ENCODE measurements at regions not wholly inside any gene's neighbourhood (a gene's known extent, or its start where the extent isn't known, plus 50 kb on each side); places are given as distances from the start of the nearest gene placed in this dataset.
A peak's percentile ranks its signal among the peaks of the same experiment; 100 is the strongest.

DNA sequence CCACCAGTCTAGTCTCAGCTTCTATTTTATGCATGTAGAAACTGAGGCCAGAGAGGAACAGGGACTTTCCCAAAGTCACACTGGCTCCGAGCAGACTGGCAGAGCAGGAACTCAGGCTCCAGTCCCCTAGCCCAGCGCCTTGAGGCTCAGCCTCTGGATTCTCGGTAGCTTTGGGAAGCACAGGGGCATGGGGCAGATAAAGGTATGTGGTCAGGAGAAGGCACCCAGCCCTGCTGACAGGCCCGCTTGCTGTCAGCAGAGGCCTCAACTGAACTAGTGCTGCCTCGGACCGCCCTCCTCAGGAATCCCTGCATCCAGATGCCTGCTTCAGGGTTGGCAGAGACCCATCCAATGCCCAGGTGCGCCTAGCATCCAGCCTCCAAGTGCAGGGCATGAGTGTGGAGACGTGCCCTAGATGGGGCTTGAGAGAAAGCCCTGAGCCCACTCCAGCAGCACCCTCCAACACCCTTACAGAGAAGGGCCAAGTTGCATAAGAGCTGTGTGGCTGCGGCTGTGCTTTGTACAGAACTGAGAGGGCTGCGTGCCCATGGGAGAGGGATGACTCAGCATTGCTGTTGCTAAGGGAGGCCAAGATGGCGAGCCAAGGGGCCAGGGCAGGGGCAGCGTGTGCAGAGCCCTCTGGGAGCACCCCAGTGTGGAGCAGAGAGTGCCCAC lies 168.6 kb downstream of the MACROH2A1 start:
- ATAC-seq (replicated peaks in 1 of 4) = no peak

DNA sequence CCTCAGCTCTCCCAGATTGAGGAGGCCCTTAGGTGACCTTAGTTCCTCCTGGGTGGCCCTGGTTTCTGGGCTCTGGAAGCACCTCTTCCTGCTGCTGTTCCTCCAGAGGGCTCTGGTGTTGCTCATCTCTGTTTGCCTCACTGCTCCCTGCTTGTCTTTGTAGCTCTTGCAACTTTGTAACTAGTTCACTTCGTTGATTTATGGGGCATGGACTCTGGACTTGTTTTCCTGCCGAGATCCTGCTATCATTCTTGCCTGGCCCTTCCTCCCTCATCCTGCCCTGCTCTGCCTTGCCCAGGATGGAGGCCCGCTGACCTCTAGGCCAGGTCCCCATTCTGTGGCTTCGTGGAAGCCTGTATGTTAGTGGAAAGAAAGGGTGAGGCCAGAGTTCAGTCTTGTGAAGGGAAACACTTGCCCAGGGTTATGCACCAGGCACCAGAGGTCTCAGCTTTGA lies 169.3 kb downstream of the MACROH2A1 start:
- ChIA-PET POLR2A (no interaction called here), CTCF (no interaction called here)
- H3K4me3 ChIP-seq (ENCODE audit: control insufficient read depth in 1 of 2, extremely low read depth in 1 of 2, low read length in 1 of 2) = no peak overlapping the region
- WGBS (ENCODE audit: insufficient coverage) = 65% methylated on average over 2 of the region's 4 CpGs
- H3K4me1 ChIP-seq (ENCODE audit: control insufficient read depth in 1 of 2, extremely low read depth in 1 of 2, insufficient read depth in 2 of 2, low read length in 2 of 2) = no peaks in the 10 kb centered on the region
- DNase-seq (no peak), ATAC-seq (replicated peaks in 1 of 4) (no peak)
- no peaks in the 10 kb centered on the region for H3K4me1 Mint-ChIP-seq
- no peaks in the 10 kb centered on the region for H3K9me3 Mint-ChIP-seq
- peaks cover 0 to 1% of the 10 kb centered on the region in 2 donors for H3K27me3 Mint-ChIP-seq
- peaks cover 0 to 21% of the 10 kb centered on the region in 2 experiments for H3K27me3 ChIP-seq (replicated peaks in 1 of 2; ENCODE audit: control insufficient read depth in 2 of 2, extremely low read depth in 1 of 2, insufficient read depth in 2 of 2, low read length in 1 of 2)
- H3K27ac ChIP-seq (ENCODE audit: low read length) = no peak overlapping the region
- no peaks in the 10 kb centered on the region for H3K36me3 ChIP-seq (ENCODE audit: control insufficient read depth in 2 of 2, extremely low read depth in 1 of 2, insufficient read depth in 1 of 2, low read length in 1 of 2)
- no peaks in the 10 kb centered on the region for H3K36me3 Mint-ChIP-seq
- no peak overlapping the region for H3K4me3 Mint-ChIP-seq
- H3K9me3 ChIP-seq = no peaks in the 10 kb centered on the region
- no peak overlapping the region for H3K27ac Mint-ChIP-seq

More for the DNA sequence above, 168.6 kb downstream of the MACROH2A1 start:
- DNase-seq = no peak
- Mint-ChIP-seq H3K4me3 (no peak overlapping the region), H3K9me3 (no peaks in the 10 kb centered on the region), H3K27me3 (peaks cover 0 to 1% of the 10 kb centered on the region in 2 donors), H3K36me3 (no peaks in the 10 kb centered on the region), H3K27ac (no peak overlapping the region), H3K4me1 (no peaks in the 10 kb centered on the region)
- Histone ChIP-seq H3K27me3 (replicated peaks in 1 of 2; ENCODE audit: control insufficient read depth in 2 of 2, extremely low read depth in 1 of 2, insufficient read depth in 2 of 2, low read length in 1 of 2) (peaks cover 0 to 22% of the 10 kb centered on the region in 2 experiments), H3K9me3 (no peaks in the 10 kb centered on the region), H3K4me1 (ENCODE audit: control insufficient read depth in 1 of 2, extremely low read depth in 1 of 2, insufficient read depth in 2 of 2, low read length in 2 of 2) (no peaks in the 10 kb centered on the region), H3K27ac (ENCODE audit: low read length) (no peak overlapping the region), H3K36me3 (ENCODE audit: control insufficient read depth in 2 of 2, extremely low read depth in 1 of 2, insufficient read depth in 1 of 2, low read length in 1 of 2) (no peaks in the 10 kb centered on the region), H3K4me3 (ENCODE audit: control insufficient read depth in 1 of 2, extremely low read depth in 1 of 2, low read length in 1 of 2) (no peak overlapping the region)
- CTCF ChIA-PET = no interaction called here
- POLR2A ChIA-PET = no interaction called here
- 48% methylated on average over 8 of the region's 12 CpGs for WGBS (ENCODE audit: insufficient coverage)

DNA sequence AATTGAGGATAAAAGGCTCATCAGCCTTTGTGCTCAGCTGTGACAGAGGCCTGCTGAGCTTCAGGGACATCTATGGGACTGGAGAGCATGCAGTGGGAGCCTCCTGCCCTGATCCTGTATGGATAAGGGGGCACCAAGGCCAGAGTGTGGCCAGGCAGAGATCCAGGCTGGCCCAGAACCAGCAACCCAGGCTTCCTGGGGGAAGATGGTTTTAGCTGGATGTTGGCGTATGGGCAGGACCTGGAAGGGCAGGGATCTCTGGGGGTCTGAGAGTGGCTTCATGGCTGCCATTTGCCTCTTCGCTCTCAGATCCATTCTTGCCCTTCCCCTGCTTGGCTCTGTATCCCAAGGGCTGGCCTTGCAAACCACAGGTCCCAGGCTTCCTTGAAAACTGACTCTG lies 169.9 kb downstream of the MACROH2A1 start:
- CTCF ChIA-PET = no interaction called here
- no peak for ATAC-seq (replicated peaks in 1 of 4)

DNA sequence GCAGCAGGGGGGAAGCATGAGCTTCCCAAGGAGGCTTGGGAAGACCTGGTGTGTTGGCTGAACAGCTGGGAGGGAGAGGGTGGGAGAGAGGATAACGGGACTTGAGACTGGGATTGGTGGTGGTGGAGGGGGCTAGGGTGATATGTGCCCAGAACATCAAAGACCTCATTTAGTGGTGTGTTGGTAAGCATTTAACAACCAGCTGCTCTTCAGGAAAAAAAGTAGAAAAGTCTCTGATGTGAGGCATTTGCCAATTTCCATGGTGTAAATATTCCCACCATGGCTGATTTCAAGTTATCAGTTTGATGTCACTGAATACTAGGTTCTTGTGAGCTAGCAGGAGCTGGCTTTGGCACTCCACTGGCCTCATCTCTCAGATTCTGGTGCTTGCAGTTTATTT lies 170.8 kb downstream of the MACROH2A1 start:
- Histone ChIP-seq H3K9me3 (no peaks in the 10 kb centered on the region), H3K27ac (ENCODE audit: low read length) (no peak overlapping the region), H3K4me1 (ENCODE audit: control insufficient read depth in 1 of 2, extremely low read depth in 1 of 2, insufficient read depth in 2 of 2, low read length in 2 of 2) (no peaks in the 10 kb centered on the region), H3K4me3 (ENCODE audit: control insufficient read depth in 1 of 2, extremely low read depth in 1 of 2, low read length in 1 of 2) (no peak overlapping the region), H3K36me3 (ENCODE audit: control insufficient read depth in 2 of 2, extremely low read depth in 1 of 2, insufficient read depth in 1 of 2, low read length in 1 of 2) (no peaks in the 10 kb centered on the region), H3K27me3 (replicated peaks in 1 of 2; ENCODE audit: control insufficient read depth in 2 of 2, extremely low read depth in 1 of 2, insufficient read depth in 2 of 2, low read length in 1 of 2) (peaks cover 0 to 21% of the 10 kb centered on the region in 2 experiments)
- POLR2A ChIA-PET = interaction anchor here in 1 of 2 donors (0.6 kb wide), 1 partner anchor 30 kb away, joined by 3 read pairs; no protein-coding TSS in a partner anchor
- H3K4me3 Mint-ChIP-seq = no peak overlapping the region
- H3K4me1 Mint-ChIP-seq = no peaks in the 10 kb centered on the region
- 86% methylated on average over 1 of the region's 1 CpG for WGBS (ENCODE audit: insufficient coverage)
- no peaks in the 10 kb centered on the region for H3K9me3 Mint-ChIP-seq
- H3K27ac Mint-ChIP-seq = no peak overlapping the region
- DNase-seq (no peak), ATAC-seq (replicated peaks in 1 of 4) (no peak)
- CTCF ChIA-PET = no interaction called here
- peaks cover 3 to 5% of the 10 kb centered on the region in 2 donors for H3K27me3 Mint-ChIP-seq
- no peaks in the 10 kb centered on the region for H3K36me3 Mint-ChIP-seq

More for the DNA sequence above, 169.9 kb downstream of the MACROH2A1 start:
- DNase-seq = no peak
- Mint-ChIP-seq H3K4me1 (no peaks in the 10 kb centered on the region), H3K4me3 (no peak overlapping the region), H3K36me3 (no peaks in the 10 kb centered on the region), H3K27me3 (peaks cover 0 to 1% of the 10 kb centered on the region in 2 donors), H3K27ac (no peak overlapping the region), H3K9me3 (no peaks in the 10 kb centered on the region)
- H3K4me3 ChIP-seq (ENCODE audit: control insufficient read depth in 1 of 2, extremely low read depth in 1 of 2, low read length in 1 of 2) = no peak overlapping the region
- peaks cover 0 to 21% of the 10 kb centered on the region in 2 experiments for H3K27me3 ChIP-seq (replicated peaks in 1 of 2; ENCODE audit: control insufficient read depth in 2 of 2, extremely low read depth in 1 of 2, insufficient read depth in 2 of 2, low read length in 1 of 2)
- H3K36me3 ChIP-seq (ENCODE audit: control insufficient read depth in 2 of 2, extremely low read depth in 1 of 2, insufficient read depth in 1 of 2, low read length in 1 of 2) = no peaks in the 10 kb centered on the region
- H3K4me1 ChIP-seq (ENCODE audit: control insufficient read depth in 1 of 2, extremely low read depth in 1 of 2, insufficient read depth in 2 of 2, low read length in 2 of 2) = no peaks in the 10 kb centered on the region
- WGBS (ENCODE audit: insufficient coverage) = 94% methylated on average over 2 of the region's 2 CpGs
- no peaks in the 10 kb centered on the region for H3K9me3 ChIP-seq
- no peak overlapping the region for H3K27ac ChIP-seq (ENCODE audit: low read length)
- POLR2A ChIA-PET = interaction anchor here in 1 of 2 donors (0.6 kb wide), 1 partner anchor 29 kb away, joined by 3 read pairs; no protein-coding TSS in a partner anchor

DNA sequence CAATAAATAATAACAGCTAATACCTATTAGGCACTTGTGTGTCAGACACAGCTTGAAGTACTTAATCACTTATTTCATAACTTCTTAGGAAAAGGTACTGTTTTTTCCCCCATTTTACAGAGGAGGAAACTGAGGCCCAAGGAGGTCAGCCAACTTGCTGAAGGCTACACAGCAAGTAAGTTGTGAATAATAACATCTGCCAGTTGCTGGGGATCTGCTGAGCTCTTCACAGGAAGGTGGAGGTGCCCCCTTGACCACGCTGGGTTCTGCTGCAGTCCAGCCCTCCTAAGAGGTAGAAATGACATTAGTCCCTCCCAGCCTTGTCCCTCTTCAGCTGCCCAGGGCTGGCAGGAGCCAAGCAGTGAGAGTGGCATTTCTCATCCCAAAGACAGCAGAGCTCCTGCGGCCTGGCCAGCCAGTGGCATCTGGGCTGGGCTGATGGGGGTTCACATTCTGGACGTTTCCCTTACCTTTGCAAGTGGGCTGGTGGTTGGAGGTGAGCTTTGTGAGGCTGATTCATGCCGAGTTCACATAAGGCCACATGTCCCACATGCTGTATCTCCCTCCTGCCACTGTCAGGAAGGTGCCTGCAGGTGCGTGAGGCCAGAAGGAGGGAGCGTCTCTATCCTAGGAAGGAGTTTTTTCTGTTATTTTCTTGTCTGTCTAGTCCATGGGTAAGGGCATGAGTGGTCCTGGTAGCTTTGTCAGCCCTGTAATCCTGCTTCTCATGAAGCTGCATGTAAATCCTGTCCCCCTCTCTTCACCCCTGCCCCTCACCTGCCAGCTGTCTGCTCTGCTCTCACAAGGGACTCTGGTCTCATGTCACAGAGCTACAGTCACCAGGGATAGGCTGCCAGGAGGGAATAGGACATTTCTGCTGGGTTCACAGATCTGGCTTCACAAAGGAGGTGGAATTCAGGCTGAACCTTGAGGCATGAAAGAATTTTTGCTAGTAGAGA lies 171.7 kb downstream of the MACROH2A1 start:
- peaks cover 0 to 15% of the 10 kb centered on the region in 2 experiments for H3K27me3 ChIP-seq (replicated peaks in 1 of 2; ENCODE audit: control insufficient read depth in 2 of 2, extremely low read depth in 1 of 2, insufficient read depth in 2 of 2, low read length in 1 of 2)
- no peak overlapping the region for H3K27ac ChIP-seq (ENCODE audit: low read length)
- no peak overlapping the region for H3K4me3 ChIP-seq (ENCODE audit: control insufficient read depth in 1 of 2, extremely low read depth in 1 of 2, low read length in 1 of 2)
- Mint-ChIP-seq H3K9me3 (no peaks in the 10 kb centered on the region), H3K36me3 (no peaks in the 10 kb centered on the region), H3K27me3 (peaks cover 4 to 5% of the 10 kb centered on the region in 2 donors), H3K4me3 (no peak overlapping the region), H3K27ac (no peak overlapping the region), H3K4me1 (no peaks in the 10 kb centered on the region)
- no peaks in the 10 kb centered on the region for H3K4me1 ChIP-seq (ENCODE audit: control insufficient read depth in 1 of 2, extremely low read depth in 1 of 2, insufficient read depth in 2 of 2, low read length in 2 of 2)
- ChIA-PET CTCF (no interaction called here), POLR2A (no interaction called here)
- DNase-seq (no peak), ATAC-seq (replicated peaks in 1 of 4) (no peak)
- no peaks in the 10 kb centered on the region for H3K36me3 ChIP-seq (ENCODE audit: control insufficient read depth in 2 of 2, extremely low read depth in 1 of 2, insufficient read depth in 1 of 2, low read length in 1 of 2)
- WGBS (ENCODE audit: insufficient coverage) = 77% methylated on average over 3 of the region's 6 CpGs
- no peaks in the 10 kb centered on the region for H3K9me3 ChIP-seq

DNA sequence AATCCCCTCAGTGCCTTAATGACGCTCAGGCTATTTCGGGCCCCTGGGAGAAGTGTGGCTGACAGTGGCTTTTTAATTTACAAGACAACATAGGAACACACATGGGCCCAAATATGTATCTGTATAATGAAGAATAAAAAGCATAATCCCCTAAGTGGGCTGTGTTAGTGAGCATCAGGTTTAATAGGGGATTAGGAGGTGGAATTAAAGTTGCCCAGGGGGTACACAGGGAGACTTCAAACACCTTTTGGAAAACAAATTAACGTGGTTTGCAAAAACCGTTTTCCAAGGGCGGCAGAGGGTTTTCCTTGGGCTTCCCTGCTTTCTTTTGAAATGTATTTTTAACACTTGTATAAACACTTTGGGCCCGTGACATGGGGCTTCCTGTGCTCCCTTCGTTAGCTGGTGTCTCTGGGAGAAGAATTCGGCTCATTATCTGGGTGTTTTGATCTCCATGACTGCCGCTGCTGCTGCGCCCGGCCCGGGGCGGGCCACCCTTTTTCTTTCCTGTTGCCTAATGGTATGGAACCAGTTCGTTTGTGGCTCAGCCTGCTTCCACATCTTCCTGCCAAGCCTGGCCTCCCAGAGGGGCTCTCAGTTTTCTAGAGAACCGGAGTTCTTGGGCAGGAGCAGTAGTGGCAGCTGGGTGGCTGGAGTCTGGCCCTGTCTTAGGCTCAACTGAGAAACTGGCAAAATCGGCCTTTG lies 173.0 kb downstream of the MACROH2A1 start:
- Mint-ChIP-seq H3K27ac (no peak overlapping the region), H3K4me1 (no peaks in the 10 kb centered on the region), H3K36me3 (no peaks in the 10 kb centered on the region), H3K27me3 (peaks cover 4 to 5% of the 10 kb centered on the region in 2 donors), H3K9me3 (no peaks in the 10 kb centered on the region), H3K4me3 (no peak overlapping the region)
- H3K36me3 ChIP-seq (ENCODE audit: control insufficient read depth in 2 of 2, extremely low read depth in 1 of 2, insufficient read depth in 1 of 2, low read length in 1 of 2) = no peaks in the 10 kb centered on the region
- DNase-seq (peak in 1 of 35 experiments; percentile 9), ATAC-seq (replicated peaks in 1 of 4) (no peak)
- no peaks in the 10 kb centered on the region for H3K4me1 ChIP-seq (ENCODE audit: control insufficient read depth in 1 of 2, extremely low read depth in 1 of 2, insufficient read depth in 2 of 2, low read length in 2 of 2)
- H3K27me3 ChIP-seq (replicated peaks in 1 of 2; ENCODE audit: control insufficient read depth in 2 of 2, extremely low read depth in 1 of 2, insufficient read depth in 2 of 2, low read length in 1 of 2) = peaks cover 0 to 15% of the 10 kb centered on the region in 2 experiments
- no peak overlapping the region for H3K27ac ChIP-seq (ENCODE audit: low read length)
- WGBS (ENCODE audit: insufficient coverage) = 28% methylated on average over 3 of the region's 16 CpGs
- H3K9me3 ChIP-seq = no peaks in the 10 kb centered on the region
- H3K4me3 ChIP-seq (ENCODE audit: control insufficient read depth in 1 of 2, extremely low read depth in 1 of 2, low read length in 1 of 2) = no peak overlapping the region
- CTCF ChIA-PET = no interaction called here
- POLR2A ChIA-PET = no interaction called here
